ENCODE measurements at regions not wholly inside any gene's neighbourhood (a gene's known extent, or its start where the extent isn't known, plus 50 kb on each side); places are given as distances from the start of the nearest gene placed in this dataset.

DNA sequence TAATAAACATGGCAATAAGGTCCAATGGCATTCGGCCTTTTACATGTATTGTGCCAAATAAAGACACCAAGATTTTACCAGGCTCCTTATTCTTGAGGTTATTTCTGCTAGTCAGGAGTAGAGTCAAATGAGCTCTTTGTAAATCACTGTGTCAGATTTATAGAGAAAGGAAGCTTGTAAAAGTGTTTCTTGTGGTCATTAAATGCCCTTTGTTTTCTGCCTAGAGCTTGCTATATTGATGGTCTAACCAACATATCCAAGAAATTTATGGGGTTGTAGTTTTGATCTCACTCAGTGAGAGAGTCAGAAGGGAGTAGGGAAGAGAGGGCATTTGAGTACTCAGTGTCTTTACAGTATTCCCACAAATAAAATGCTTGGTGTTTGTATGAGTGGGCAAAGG, 86.2 kb upstream of the FRMPD4 start:
- no peak overlapping the region for H3K4ac ChIP-seq (ENCODE audit: low read depth, low read length)
- H2BK20ac ChIP-seq (ENCODE audit: low read depth, low read length, poor library complexity, severe bottlenecking) = no peak overlapping the region
- no peaks in the 10 kb centered on the region for H3K27me3 ChIP-seq (ENCODE audit: insufficient read depth, low read length)
- no peak overlapping the region for H3K9ac ChIP-seq (ENCODE audit: extremely low read depth, insufficient read length, low read length)
- no peak overlapping the region for H4K91ac ChIP-seq (ENCODE audit: insufficient read length, low read depth, low read length)
- H3K23ac ChIP-seq (ENCODE audit: insufficient read length, low read depth, low read length) = no peak overlapping the region
- no peak overlapping the region for H3K14ac ChIP-seq (ENCODE audit: insufficient read depth, low read length)
- H3K4me1 Mint-ChIP-seq = no peaks in the 10 kb centered on the region
- H2BK12ac ChIP-seq (ENCODE audit: insufficient read length, low read depth, low read length) = no peak overlapping the region
- H2AFZ ChIP-seq (ENCODE audit: low read length) = no peak overlapping the region
- H2BK15ac ChIP-seq (ENCODE audit: low read depth, low read length) = no peak overlapping the region
- H3K18ac ChIP-seq (ENCODE audit: insufficient read length, low read depth, low read length) = no peak overlapping the region
- no peaks in the 10 kb centered on the region for H3K79me1 ChIP-seq (ENCODE audit: insufficient read depth, low read depth, low read length, poor library complexity, severe bottlenecking)
- H2AK5ac ChIP-seq (ENCODE audit: insufficient read length, low read length) = no peak overlapping the region
- no peaks in the 10 kb centered on the region for H3K27me3 Mint-ChIP-seq (ENCODE audit: low read depth)
- H3K23me2 ChIP-seq (ENCODE audit: insufficient read length, low read depth, low read length, poor library complexity, severe bottlenecking) = no peaks in the 10 kb centered on the region
- H3K36me3 Mint-ChIP-seq (ENCODE audit: insufficient read depth in 1 of 3, low read depth in 3 of 3) = peaks cover 0 to 2% (median 0%) of the 10 kb centered on the region in 3 experiments; a peak in 1 of 7 replicates
- no peak overlapping the region for H2BK120ac ChIP-seq (ENCODE audit: low read depth, low read length, poor library complexity, severe bottlenecking)
- H3K9me3 Mint-ChIP-seq = peaks cover 60 to 67% of the 10 kb centered on the region in 2 experiments
- WGBS (ENCODE audit: extremely low coverage, insufficient read length, low lambda C conversion rate) = no CpG with 5 or more reads among the region's 1 CpG
- no peak overlapping the region for H3K4me3 Mint-ChIP-seq
- H3K9me3 ChIP-seq (ENCODE audit: control insufficient read depth, low read depth, low read length) = no peaks in the 10 kb centered on the region
- H3K4me2 ChIP-seq (ENCODE audit: insufficient read depth, insufficient read length, low read length) = no peak overlapping the region
- no peak overlapping the region for H3K56ac ChIP-seq (ENCODE audit: insufficient read length, low read depth, low read length)
- H3T11ph ChIP-seq (ENCODE audit: low read length) = no peak overlapping the region
- TF ChIP-seq, protein P1, sequence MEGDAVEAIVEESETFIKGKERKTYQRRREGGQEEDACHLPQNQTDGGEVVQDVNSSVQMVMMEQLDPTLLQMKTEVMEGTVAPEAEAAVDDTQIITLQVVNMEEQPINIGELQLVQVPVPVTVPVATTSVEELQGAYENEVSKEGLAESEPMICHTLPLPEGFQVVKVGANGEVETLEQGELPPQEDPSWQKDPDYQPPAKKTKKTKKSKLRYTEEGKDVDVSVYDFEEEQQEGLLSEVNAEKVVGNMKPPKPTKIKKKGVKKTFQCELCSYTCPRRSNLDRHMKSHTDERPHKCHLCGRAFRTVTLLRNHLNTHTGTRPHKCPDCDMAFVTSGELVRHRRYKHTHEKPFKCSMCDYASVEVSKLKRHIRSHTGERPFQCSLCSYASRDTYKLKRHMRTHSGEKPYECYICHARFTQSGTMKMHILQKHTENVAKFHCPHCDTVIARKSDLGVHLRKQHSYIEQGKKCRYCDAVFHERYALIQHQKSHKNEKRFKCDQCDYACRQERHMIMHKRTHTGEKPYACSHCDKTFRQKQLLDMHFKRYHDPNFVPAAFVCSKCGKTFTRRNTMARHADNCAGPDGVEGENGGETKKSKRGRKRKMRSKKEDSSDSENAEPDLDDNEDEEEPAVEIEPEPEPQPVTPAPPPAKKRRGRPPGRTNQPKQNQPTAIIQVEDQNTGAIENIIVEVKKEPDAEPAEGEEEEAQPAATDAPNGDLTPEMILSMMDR (conservative IDR thresholded peaks at IDR 0.05) = no peak
- H3K27ac Mint-ChIP-seq = no peak overlapping the region
- no peak overlapping the region for H2BK5ac ChIP-seq (ENCODE audit: insufficient read length, low read length)
- H3K27ac ChIP-seq (ENCODE audit: insufficient read length, low read depth, low read length) = no peak overlapping the region
- H4K8ac ChIP-seq (replicated peaks; ENCODE audit: insufficient read length, low read depth, low read length) = no peak overlapping the region
- no peaks in the 10 kb centered on the region for H3K79me2 ChIP-seq (ENCODE audit: insufficient read depth, low read length)
- H4K20me1 ChIP-seq (ENCODE audit: control insufficient read depth, insufficient read depth, insufficient read length) = no peaks in the 10 kb centered on the region
- H4K5ac ChIP-seq (ENCODE audit: insufficient read length, low read depth, low read length) = no peak overlapping the region
- no peak for DNase-seq
- H3K4me1 ChIP-seq (ENCODE audit: insufficient read depth, low read length) = no peaks in the 10 kb centered on the region

Data from H9 (cell line).